NCI-H345 treated with DMSO at 0.1 percent for 48 hours (cell line): ENCODE measurements at regions not wholly inside any gene's neighbourhood (a gene's known extent, or its start where the extent isn't known, plus 50 kb on each side); places are given as distances from the start of the nearest gene placed in this dataset.

Experiments used
- DNase-seq: peaks from one replicate; lab custom pipeline; 2025; ENCODE audit not compliant: unreplicated experiment; lab: John Stamatoyannopoulos, UW

DNA sequence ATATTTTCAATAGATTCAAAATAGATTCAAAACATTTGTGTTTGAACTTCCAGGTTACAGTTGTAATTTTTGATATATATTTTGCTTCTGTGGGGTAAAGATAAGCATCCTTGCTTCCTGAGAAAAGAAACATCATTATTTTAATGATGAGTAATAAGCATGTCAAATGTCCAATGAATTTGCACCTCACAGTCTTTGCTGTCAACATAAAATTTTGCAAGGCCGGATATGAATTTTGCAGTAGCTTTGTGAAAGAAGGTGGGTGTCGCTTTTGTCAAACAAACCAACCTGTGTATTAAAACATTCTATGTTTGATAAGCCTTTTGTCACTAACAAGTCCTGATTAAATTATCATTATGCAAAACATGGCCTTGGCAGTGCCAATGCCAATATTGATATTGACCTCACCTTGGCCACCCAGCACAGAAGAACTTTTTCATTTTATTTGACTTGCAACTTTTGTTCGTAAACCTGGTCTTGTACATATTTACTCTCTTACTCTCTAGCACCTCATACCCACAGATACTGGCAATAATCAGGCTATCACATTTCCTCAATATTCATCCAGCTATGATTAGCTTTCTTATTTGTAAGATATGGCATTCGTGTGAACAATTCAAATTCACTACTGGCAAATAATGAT lies 645.0 kb upstream of the KLF4 start:
- DNase-seq: no peak

GRCh38 chr9:108133680-108134079 lies 644.1 kb upstream of the KLF4 start:
- DNase-seq: no peak

DNA sequence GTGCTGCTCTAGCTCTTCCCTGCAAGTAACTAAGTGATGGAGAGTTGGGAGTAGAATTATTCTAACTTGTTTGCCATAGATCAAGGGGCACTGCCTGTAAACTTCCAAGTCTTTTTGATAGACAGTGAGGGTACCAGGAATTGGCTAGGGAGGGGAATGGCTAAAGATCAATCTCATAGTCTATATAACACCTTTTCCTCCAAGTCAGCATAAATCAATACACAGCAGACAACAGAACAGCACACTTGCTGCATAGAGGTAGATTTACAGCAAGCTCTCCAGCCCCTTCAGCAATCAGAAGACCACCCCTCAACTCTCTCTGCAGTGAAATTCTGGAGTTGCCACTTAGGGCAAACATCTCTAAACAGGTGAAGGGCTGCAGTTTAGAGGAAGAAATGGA lies 643.5 kb upstream of the KLF4 start:
- no peak for DNase-seq

GRCh38 chr9:108130905-108131304 lies 641.3 kb upstream of the KLF4 start:
- no peak for DNase-seq

- no peak for DNase-seq
Observed at GRCh38 chr9:108125625-108126024, 636.1 kb upstream of the KLF4 start.

DNA sequence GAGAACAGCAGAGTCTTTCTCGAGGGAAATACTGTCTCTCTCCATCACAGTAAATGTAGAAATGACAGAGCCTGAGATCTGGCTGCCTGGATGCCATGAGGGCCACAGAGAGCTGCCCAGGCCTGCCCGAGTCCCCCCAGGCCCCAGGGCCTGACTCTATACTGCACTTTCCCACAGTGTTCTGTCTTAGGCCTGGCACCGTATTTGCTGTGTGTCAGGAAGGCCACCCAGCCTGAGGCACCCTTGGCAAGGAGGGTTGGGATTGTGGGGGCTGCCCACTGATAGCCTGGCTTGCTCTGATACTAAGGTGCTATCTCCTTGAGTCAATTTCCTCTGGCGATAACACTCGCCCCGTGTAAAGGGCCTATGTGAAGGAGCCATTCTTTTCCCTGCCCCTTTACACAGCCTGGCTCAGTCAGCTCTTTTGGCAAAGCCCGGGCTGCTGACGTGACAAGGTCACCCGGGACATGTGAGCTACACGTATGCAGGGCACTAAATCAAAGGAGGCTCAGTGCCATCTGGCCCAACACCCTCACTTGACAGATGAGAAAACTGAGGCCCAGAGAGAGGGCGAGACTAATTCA lies 630.1 kb upstream of the KLF4 start:
- DNase-seq: no peak

DNA sequence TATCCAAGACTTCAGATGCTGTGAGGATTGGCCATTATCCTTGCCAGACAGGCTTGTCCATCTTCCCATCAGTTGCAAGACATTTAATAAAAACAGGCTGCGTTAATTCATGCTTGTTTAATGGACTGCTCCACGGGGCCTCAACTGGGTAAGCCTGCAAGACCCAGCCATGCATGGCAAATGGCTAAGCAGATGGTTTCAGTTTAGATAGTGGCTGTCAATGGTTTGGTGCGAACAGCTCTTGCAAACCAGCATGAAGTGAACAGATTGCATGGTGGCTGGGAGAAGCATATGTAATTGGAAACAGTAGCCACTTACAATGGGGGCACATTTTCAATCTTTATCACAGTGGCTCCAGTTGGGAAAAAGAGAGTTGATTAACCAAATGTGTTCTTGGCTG lies 628.2 kb upstream of the KLF4 start:
- no peak for DNase-seq

DNA sequence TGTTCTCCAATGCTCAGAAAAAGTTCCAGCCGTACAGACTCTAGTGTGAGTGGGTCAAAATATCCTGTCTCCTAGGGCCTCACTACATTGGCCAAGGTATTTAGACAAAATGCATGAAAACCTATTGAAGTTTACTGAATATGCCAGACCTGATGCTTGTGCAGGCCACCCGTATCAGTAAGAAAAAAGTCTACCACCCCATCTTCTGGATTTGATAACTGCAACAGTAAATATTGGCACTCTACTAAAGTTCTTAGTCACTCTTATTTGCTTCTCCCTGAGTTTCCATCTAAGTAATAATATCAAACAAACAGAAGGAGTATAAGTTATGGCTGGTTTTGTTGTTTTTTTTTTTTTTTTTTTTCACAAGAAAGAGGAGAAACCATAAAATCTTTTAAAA lies 627.7 kb upstream of the KLF4 start:
- DNase-seq: no peak

- DNase-seq: no peak
Observed at GRCh38 chr9:108113596-108113995, 624.0 kb upstream of the KLF4 start.

- no peak for DNase-seq
Observed at GRCh38 chr9:108109927-108110690, 620.5 kb upstream of the KLF4 start.

DNA sequence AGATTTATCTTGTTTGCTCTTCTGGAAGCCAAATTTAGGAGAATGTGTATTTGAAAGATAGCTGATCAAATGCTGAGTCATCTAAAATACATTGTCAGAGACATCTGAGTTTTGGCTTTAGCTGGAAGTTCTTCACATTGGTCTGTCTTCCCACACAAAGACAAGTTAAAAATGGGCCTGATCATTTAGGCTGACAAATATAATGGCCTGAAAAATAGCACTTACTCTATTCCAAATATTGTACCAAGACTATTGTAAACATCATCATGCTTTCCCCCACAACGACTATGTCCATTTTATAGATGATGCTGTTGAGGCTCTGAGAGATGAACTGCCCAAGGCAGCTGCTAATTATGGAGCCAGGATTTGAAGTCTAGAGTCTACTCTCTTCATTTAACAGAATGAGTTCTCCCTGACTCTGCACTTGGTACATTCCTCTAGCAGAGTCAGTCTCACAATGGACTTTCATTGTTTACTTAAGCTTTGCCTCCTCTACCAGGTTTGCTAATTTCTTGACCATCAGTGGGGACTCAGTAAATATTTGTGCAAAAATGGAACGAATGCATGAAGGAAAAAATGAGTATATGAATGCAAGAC lies 619.4 kb upstream of the KLF4 start:
- DNase-seq: no peak

DNA sequence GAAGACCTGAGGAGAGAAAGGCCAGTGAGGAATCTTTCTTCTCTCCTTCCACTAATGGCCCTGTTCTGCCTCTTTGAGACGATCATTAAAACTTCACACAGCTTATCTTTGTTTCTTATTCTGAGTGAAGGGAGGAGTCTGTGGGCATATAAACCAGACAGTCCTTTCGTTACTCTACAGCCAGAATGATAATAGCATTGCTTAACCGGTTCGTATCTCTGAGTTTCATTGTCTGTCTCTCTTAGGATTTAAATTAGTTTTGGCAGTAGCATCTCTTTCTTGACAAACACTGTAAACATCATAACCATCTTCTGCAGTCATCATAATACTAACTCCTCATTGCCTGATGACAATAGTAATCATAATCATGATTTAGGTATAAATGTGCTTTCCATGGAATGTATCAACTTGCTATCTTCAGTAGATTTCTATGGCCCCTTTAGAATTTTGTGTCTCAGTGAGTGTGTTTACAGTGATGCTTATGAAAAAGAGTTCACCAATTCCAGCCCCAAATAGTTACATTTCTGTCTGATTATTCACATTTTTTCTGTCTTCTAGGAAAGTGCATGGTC lies 618.8 kb upstream of the KLF4 start:
- no peak for DNase-seq

DNA sequence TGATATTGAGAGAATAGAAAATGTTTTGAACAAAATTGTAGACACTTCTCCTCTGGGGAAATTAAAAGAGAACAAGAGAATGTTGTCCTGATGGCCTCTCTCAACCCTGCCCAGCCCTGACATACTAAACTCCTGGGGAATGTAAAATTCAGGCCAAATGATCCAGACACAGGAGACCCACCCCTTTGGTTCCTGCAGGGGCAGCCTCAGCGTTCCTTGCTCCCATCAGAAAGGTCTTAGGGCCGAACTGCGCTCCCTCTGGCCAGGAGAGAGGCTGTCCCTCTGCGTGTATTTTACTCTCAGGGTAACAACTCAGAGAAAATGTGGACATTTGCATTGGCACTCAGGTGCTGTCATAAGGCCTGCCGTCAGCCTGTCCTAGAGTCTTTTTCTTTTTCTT lies 616.3 kb upstream of the KLF4 start:
- no peak for DNase-seq

DNA sequence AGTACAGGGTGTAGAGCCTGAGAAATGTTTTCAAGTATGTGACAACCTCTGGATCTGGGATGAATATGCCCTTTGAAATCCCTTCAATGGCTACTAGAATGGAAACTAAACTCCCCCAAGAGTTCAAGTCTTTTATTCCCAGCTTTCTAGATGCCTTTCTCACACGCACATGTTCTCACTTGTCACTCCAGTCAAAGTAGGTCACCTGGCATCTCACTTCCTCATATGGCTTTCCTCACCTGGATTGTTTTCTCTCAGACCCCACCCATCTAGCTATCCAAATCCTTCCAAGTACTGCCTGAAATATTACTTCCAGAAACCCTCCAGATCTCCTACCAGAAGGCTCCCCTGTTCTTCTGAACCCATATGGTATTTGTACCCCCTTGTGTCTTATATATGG lies 615.4 kb upstream of the KLF4 start:
- DNase-seq: no peak

DNA sequence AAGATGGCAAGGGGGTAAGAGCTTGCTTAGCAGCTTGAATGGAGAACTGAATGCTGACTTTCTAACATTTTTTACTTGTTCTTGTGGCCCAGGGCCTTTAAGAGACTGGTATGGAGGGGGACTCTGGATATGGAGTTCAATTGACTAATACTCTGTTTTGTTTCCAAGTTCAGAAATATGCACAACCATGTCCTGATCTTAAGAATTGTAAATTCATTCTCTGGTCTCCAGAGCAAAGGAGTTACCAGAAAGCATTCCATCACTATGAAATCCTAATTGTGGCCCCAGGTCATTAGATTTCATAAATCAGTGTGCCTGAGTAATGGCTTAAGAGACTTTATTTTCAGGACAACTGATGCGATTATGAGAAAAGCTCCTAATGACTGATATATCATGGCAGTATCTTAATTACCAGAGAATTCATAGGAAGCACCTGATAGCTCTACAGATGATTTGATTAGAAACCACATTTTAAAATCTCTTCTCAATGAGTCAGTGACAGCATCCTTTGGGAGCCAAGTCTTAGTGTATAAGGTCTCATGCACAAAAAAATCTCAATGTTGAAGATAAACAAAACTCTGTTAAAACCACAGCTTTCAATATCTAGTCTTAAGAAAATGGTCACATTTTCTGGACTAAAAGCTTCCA lies 613.6 kb upstream of the KLF4 start:
- no peak for DNase-seq

GRCh38 chr9:108101410-108101809 lies 611.8 kb upstream of the KLF4 start:
- no peak for DNase-seq

- DNase-seq: no peak
Observed at GRCh38 chr9:108100571-108100970, 611.0 kb upstream of the KLF4 start.

DNA sequence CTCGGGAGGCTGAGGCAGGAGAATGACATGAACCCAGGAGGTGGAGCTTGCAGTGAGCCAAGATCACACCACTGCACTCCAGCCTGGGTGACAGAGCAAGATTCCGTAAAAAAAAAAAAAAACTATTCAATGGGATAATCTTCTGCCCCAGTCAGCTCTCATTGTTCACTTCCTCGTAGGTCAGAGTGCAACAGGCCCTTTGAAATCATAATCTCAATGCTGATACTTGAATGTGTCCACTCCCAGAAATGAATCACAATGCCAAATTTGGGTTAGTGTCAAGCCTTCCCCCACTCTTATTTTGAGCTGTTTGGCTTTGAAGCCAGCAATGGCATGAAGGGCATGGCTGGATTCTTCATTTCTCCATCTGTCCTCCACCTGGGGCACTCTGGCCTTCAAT lies 610.3 kb upstream of the KLF4 start:
- no peak for DNase-seq

GRCh38 chr9:108095496-108095895 lies 605.9 kb upstream of the KLF4 start:
- no peak for DNase-seq

DNA sequence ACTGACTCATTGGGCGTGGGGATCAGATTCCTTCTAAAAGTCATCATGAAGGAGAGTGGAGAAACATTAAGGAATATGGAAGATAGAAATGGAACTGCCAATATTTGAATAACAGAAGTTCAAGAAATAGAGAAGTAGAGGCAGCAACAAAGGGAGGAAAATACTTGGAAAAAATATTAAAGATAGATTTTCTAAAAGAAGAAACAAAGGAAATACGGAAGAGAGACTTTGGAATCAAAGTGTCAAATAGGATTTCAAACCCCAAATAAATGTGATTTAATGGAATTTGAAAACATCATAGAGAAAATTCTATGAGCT lies 605.1 kb upstream of the KLF4 start:
- no peak for DNase-seq
